GM20000 (cell line): ENCODE measurements at regions not wholly inside any gene's neighbourhood (a gene's known extent, or its start where the extent isn't known, plus 50 kb on each side); places are given as distances from the start of the nearest gene placed in this dataset.

Source experiments
- DNase-seq: peaks from one replicate; pipeline ENCODE4 v3.0.0; 2012; ENCODE audit warnings: low spot score
- TF ChIP-seq, protein P1 (sequence below): IDR thresholded peaks from 2 replicates; pipeline ENCODE4 v1.5.1; 2012; ENCODE audit warnings: mild to moderate bottlenecking, control low read depth; ENCODE audit errors: extremely low read depth, missing control alignments

DNA sequence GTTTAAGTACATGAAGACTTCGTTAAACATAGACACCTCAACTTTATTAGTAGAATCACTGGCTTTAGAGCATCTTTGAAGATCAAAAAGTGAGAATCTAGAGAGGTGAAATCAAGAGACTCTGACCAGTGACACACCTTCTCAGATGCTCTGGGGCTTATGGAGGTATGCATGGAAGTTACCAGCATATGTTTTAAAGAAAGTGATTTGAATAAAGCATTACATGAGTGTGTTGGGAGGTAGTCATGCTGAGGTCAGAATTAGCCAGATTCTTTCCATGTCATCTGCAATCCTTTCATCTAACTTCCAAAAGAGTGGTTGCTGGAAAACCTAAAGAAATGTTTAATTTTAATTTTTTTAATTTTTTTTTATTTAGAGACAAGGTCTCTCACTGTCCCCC lies 658.0 kb upstream of the GOLIM4 start:
- TF ChIP-seq, protein P1, sequence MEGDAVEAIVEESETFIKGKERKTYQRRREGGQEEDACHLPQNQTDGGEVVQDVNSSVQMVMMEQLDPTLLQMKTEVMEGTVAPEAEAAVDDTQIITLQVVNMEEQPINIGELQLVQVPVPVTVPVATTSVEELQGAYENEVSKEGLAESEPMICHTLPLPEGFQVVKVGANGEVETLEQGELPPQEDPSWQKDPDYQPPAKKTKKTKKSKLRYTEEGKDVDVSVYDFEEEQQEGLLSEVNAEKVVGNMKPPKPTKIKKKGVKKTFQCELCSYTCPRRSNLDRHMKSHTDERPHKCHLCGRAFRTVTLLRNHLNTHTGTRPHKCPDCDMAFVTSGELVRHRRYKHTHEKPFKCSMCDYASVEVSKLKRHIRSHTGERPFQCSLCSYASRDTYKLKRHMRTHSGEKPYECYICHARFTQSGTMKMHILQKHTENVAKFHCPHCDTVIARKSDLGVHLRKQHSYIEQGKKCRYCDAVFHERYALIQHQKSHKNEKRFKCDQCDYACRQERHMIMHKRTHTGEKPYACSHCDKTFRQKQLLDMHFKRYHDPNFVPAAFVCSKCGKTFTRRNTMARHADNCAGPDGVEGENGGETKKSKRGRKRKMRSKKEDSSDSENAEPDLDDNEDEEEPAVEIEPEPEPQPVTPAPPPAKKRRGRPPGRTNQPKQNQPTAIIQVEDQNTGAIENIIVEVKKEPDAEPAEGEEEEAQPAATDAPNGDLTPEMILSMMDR, result no peak
- no peak for DNase-seq

DNA sequence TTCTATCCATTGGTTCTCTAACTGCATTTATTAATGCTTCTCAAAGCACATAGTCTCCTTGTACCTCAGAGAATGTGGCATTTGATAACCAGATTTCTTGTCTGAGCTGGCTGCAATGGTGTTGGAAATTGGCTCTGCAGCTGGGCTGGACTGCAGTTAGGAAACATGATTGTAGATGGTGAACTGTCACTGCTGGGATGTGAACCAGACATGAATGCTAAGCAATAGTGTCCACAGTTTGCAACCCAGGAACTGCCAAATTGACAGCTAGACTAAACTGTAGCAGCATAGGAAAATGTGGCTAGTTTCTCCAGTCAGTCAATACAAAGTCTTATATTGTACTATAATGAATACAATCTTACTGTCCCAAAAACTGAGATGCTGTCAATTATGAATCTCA lies 656.6 kb upstream of the GOLIM4 start:
- DNase-seq, result no peak
- TF ChIP-seq, protein P1, result no peak

DNA sequence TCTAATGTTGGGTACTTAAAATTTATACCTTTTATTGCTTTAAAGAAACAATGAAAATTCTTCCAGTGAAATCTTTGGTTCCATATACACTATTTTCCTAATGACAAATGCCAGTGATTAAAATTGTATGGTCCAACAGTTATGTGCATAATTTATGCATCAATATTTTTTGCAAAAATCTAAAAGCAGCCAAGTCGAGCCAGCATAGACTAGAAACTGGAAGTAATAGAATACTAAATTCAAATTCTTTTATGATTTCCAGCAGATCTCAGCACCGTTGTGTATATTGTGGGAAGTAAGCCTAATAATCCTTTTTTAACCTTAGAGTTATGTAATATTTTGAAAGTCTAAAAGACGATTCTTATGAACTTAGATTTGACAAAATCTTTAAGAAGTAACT lies 652.0 kb upstream of the GOLIM4 start:
- TF ChIP-seq, protein P1, result no peak
- DNase-seq, result no peak

DNA sequence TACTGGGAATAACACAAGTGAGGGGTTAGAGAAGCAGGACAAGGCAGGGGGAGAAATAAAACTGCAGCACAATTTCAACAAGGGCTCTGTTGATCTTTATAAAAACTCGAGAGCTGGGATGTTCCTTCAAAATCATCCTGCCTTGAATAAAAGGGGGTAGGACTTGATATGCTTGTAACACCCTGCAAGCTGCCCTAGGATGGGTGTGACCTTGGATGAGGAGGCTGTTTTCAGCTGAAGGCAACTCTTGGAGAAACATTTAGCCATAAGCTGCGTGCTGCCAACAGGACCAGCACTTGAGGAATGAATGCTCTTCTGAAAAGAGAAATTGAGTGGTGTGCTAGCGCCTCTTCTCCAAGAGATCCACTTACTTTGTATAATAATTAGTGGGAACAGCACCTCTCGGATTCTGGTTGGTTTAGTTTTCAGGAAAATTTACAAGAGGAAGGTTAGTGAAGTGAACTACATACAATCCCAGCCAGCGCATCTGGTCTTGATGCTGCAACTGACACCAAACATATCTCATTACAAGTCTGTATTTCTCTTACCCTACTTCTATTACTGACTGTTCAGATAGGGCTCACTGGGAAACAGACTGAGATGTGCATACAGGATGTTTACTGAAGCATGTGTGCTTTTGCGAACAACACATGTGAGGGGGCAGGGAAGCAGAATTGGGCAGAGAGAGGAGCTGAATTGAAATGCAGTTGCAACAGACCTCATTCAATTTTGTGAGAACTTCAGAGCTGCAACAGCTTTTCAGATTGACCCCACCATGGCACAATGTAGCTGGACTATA lies 643.0 kb upstream of the GOLIM4 start:
- no peak for DNase-seq
- TF ChIP-seq, protein P1, result no peak

DNA sequence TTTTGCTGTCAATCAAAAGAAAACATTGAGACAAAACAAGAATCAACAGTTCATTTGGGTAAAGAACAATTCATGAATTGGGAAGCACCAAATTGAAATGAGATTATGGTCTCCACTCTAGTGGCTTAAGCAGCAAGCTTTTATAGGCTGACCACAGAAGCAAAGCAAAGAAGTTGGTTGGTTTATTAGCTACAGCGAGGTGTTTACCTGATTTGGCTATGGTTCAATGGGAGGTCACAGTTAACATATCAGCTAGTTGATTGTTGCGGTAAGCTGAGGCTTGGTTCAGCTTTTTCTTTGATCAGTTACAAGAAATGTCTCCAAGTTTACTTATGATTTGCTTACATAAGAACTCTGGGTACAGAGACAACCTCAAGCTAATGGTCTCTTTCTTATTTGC lies 640.5 kb upstream of the GOLIM4 start:
- TF ChIP-seq, protein P1, result no peak
- DNase-seq, result no peak

DNA sequence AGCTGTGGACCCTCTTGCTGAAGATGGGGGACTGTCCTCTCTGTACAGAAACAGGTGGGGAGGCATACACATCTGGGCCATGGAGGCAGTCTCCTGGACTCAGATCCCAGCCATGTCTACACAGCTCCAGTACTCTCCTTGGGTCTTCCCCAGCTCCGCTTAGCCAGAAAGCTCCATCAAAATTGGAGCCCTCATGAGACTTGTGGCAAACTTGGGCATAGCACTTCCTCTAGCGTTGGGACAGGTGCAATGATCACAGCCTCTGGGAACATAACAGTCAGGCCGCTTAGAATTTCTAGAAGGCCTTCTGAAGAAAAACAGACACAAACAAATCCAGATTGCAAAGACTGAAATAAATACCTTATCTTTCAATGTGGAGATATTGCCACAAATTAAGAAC lies 634.3 kb upstream of the GOLIM4 start:
- TF ChIP-seq, protein P1, result no peak

DNA sequence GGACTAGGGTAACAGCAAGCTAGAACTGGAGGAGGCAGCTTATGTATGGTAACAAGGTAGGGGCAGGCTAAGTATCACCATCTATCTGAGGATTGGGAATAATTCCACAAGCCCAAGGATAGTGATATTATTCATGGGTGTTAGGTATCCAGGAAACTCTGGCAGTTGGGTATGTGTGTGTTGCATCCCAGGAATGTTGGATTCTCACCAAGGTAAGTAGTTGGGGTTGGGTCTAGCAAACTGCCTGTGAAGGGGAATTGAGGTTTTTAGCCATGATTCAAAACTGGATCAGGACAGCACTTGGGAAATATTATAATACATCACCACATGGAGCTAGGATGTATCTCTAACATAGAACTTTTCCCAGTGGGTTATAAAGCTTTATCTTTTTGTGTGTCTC lies 626.4 kb upstream of the GOLIM4 start:
- TF ChIP-seq, protein P1, result no peak
- no peak for DNase-seq

More for the DNA sequence above, 634.3 kb upstream of the GOLIM4 start:
- DNase-seq, result no peak
